PC-3 (cell line): ENCODE measurements at regions not wholly inside any gene's neighbourhood (a gene's known extent, or its start where the extent isn't known, plus 50 kb on each side); places are given as distances from the start of the nearest gene placed in this dataset.

ENCODE experiments used
- CTCF ChIP-seq: fragments of 300-600 bp; sonication (generic); conservative IDR thresholded peaks from 2 replicates; pipeline ENCODE4 v1.5.1; 2017; ENCODE audit warnings: antibody characterized with exemption, low read depth, mild to moderate bottlenecking, low read length
- EZH2 ChIP-seq: fragments of 300-600 bp; sonication (generic); IDR thresholded peaks from one replicate; pipeline ENCODE4 v1.6.1; 2017; ENCODE audit warnings: antibody characterized with exemption, mild to moderate bottlenecking, low read length; ENCODE audit not compliant: unreplicated experiment
- EZH2phosphoT487 ChIP-seq: fragments of 300-600 bp; sonication (generic); IDR thresholded peaks from 2 replicates; pipeline ENCODE4 v1.6.1; 2018; ENCODE audit warnings: mild to moderate bottlenecking, antibody characterized with exemption, low read length, borderline replicate concordance

GRCh38 chr11:109041876-109042275, 377.0 kb downstream of the DDX10 start:
- TF ChIP-seq CTCF = no peak
- TF ChIP-seq EZH2 = no peak
- TF ChIP-seq EZH2phosphoT487 = no peak
